HepG2 (cell line): ENCODE measurements at regions not wholly inside any gene's neighbourhood (a gene's known extent, or its start where the extent isn't known, plus 50 kb on each side); places are given as distances from the start of the nearest gene placed in this dataset.

ENCODE experiments used
- ATAC-seq: fragments of 200-7000 bp; cut with Tn5 transposase; 3 replicates; pipeline ENCODE4 v1.9.1; 2020; ENCODE audit warnings: mild to moderate bottlenecking, moderate library complexity
- BruUV-seq: library from RNA; stranded (reverse); fragments of 400-500 nt; replicated peaks from 2 replicates; lab custom pipeline; 2021; lab: Mats Ljungman, UMichigan
- CTCF ChIA-PET: fragments of 300-600 bp; formaldehyde crosslinking; extraction: SDS; loops from one replicate; lab custom pipeline; 2021; ENCODE audit warnings: low total read pairs, inconsistent platforms, low intra/inter-chr PET ratio; lab: Yijun Ruan, JAX
- POLR2A ChIA-PET: fragments of 350-600 bp; sonication (Branson Sonifier 250); formaldehyde crosslinking; loops from one replicate; lab custom pipeline; 2020; ENCODE audit warnings: antibody characterized with exemption, inconsistent platforms; lab: Yijun Ruan, JAX
- DNase-seq: peaks from one replicate; pipeline ENCODE4 v3.0.0-alpha.2; 2015; ENCODE audit warnings: low spot score
- FAIRE-seq: peaks from 3 replicates; lab custom pipeline; 2011; peaks lifted over from hg19 to GRCh38; lab: Jason Lieb, UNC
- H2AFZ ChIP-seq: one replicate; pipeline ENCODE4 v1.6.1; 2011; ENCODE audit warnings: low read length, inconsistent platforms
- H3K27ac ChIP-seq: fragments of 300-600 bp; 3 replicates; pipeline ENCODE4 v1.8.0; 2011; ENCODE audit warnings: mixed run types, mild to moderate bottlenecking, mixed read lengths, low read length, inconsistent platforms; ENCODE audit not compliant: insufficient read depth; ENCODE audit errors: extremely low read length
- H3K27me3 ChIP-seq, 2 experiments: fragments of 200-600 bp in 1 of 2; 2 replicates in 1 of 2; 3 replicates in 1 of 2; pipeline versions ENCODE4 v1.6.0 to v1.8.0; 2011; ENCODE audit warnings: low read length in 2 of 2, mild to moderate bottlenecking in 2 of 2, moderate library complexity in 2 of 2, inconsistent platforms in 1 of 2; ENCODE audit not compliant: insufficient read depth in 2 of 2, control insufficient read depth in 1 of 2
- H3K36me3 ChIP-seq, 2 experiments: fragments of 200-600 bp in 1 of 2; replicated peaks in 1 of 2; 2 replicates in 1 of 2; 3 replicates in 1 of 2; pipeline versions ENCODE4 v1.5.1 to v1.8.0; 2011; ENCODE audit warnings: low read length in 2 of 2, inconsistent platforms in 1 of 2; ENCODE audit not compliant: insufficient read depth in 2 of 2, control insufficient read depth in 1 of 2
- H3K4me1 ChIP-seq: 2 replicates; pipeline ENCODE4 v1.5.1; 2012; ENCODE audit warnings: low read length, inconsistent platforms; ENCODE audit not compliant: insufficient read depth
- H3K4me2 ChIP-seq: 2 replicates; pipeline ENCODE4 v1.6.0; 2011; ENCODE audit warnings: low read depth, low read length, inconsistent platforms
- H3K4me3 ChIP-seq, 3 experiments: fragments of 200-600 bp in 1 of 3; sonication (generic), shearing (Covaris generic) in 1 of 3; replicated peaks in 1 of 3; 2 replicates each; pipeline ENCODE4 v1.5.1; 2011 to 2016; ENCODE audit warnings: low read length in 3 of 3, inconsistent platforms in 2 of 3, low read depth in 2 of 3, mild to moderate bottlenecking in 2 of 3, control low read depth in 1 of 3, mixed read lengths in 1 of 3; ENCODE audit not compliant: insufficient read depth in 1 of 3
- H3K79me2 ChIP-seq: one replicate; pipeline ENCODE4 v1.6.1; 2011; ENCODE audit warnings: low read length, inconsistent platforms; ENCODE audit not compliant: insufficient read depth
- H3K9ac ChIP-seq: 2 replicates; pipeline ENCODE4 v1.6.0; 2011; ENCODE audit warnings: mild to moderate bottlenecking, low read depth, low read length, inconsistent platforms; ENCODE audit not compliant: insufficient read depth
- H3K9me3 ChIP-seq: 2 replicates; pipeline ENCODE4 v1.5.1; 2012; ENCODE audit warnings: mild to moderate bottlenecking, low read length
- H4K20me1 ChIP-seq: 2 replicates; pipeline ENCODE4 v1.6.0; 2011; ENCODE audit warnings: inconsistent platforms, mild to moderate bottlenecking, low read length, moderate library complexity; ENCODE audit not compliant: insufficient read depth
- BHLHE40 ChIP-seq: IDR thresholded peaks from 2 replicates; pipeline ENCODE4 v1.6.1; 2011; ENCODE audit warnings: low read length, improper control_type of control experiment
- E2F5 ChIP-seq: sonication (generic); formaldehyde crosslinking; conservative IDR thresholded peaks from 2 replicates; pipeline ENCODE4 v1.4.0; 2020; ENCODE audit warnings: missing genetic modification reagents
- FIP1L1 ChIP-seq: fragments of 200-400 bp; formaldehyde crosslinking; IDR thresholded peaks from 2 replicates; pipeline ENCODE4 v1.6.1; 2018; ENCODE audit warnings: low read depth, mild to moderate bottlenecking, low read length, moderate library complexity, borderline replicate concordance; ENCODE audit not compliant: insufficient read depth
- HOXA3 ChIP-seq: sonication (generic); formaldehyde crosslinking; IDR thresholded peaks from 2 replicates; pipeline ENCODE4 v1.5.0; 2020; ENCODE audit warnings: missing genetic modification reagents
- KDM1A ChIP-seq: IDR thresholded peaks from 2 replicates; pipeline ENCODE4 v1.6.1; 2016; ENCODE audit warnings: missing compliant biosample characterization
- MTF1 ChIP-seq: sonication (generic); formaldehyde crosslinking; IDR thresholded peaks from 2 replicates; pipeline ENCODE4 v1.5.0; 2020; ENCODE audit warnings: missing genetic modification reagents
- MYPOP ChIP-seq: sonication (generic); formaldehyde crosslinking; IDR thresholded peaks from 2 replicates; pipeline ENCODE4 v1.8.1; 2023; ENCODE audit warnings: mild to moderate bottlenecking, moderate library complexity, missing genetic modification reagents
- POGZ ChIP-seq: sonication (generic); formaldehyde crosslinking; IDR thresholded peaks from 2 replicates; pipeline ENCODE4 v1.4.0; 2020; ENCODE audit warnings: mild to moderate bottlenecking, missing genetic modification reagents
- RBM22 ChIP-seq: fragments of 200-400 bp; formaldehyde crosslinking; optimal IDR thresholded peaks from 2 replicates; pipeline ENCODE3; 2017; ENCODE audit warnings: mild to moderate bottlenecking, low read length, moderate library complexity
- SOX6 ChIP-seq, 2 experiments: fragments of 450-650 bp in 1 of 2; sonication (generic) in 1 of 2; formaldehyde crosslinking in 1 of 2; IDR thresholded peaks; 2 replicates each; pipeline versions ENCODE4 v1.4.0 to v1.6.1; 2017 to 2020; ENCODE audit warnings: antibody characterized with exemption in 1 of 2, mild to moderate bottlenecking in 1 of 2, missing genetic modification reagents in 1 of 2
- TERF1 ChIP-seq: sonication (generic); formaldehyde crosslinking; IDR thresholded peaks from 2 replicates; pipeline ENCODE4 v1.8.0; 2022; ENCODE audit warnings: mild to moderate bottlenecking, missing genetic modification reagents, moderate library complexity
- ZBTB7B ChIP-seq: sonication (generic); formaldehyde crosslinking; IDR thresholded peaks from 2 replicates; pipeline ENCODE4 v1.4.0; 2020; ENCODE audit warnings: missing genetic modification reagents
- ZNF710 ChIP-seq: sonication (generic); formaldehyde crosslinking; IDR thresholded peaks from 2 replicates; pipeline ENCODE4 v1.5.0; 2020; ENCODE audit warnings: mild to moderate bottlenecking, missing genetic modification reagents, borderline replicate concordance
- ZNF766 ChIP-seq: sonication (generic); formaldehyde crosslinking; IDR thresholded peaks from 2 replicates; pipeline ENCODE4 v1.5.0; 2020; ENCODE audit warnings: missing genetic modification reagents, borderline replicate concordance
- WGBS: methylation state at CpG from one replicate; pipeline ENCODE4 v1.1.6; 2017; ENCODE audit warnings: low lambda C conversion rate; 5-methylcytosine and 5-hydroxymethylcytosine counted together
- in situ Hi-C: cut with HindIII; loops from 2 replicates; pipeline ENCODE4 v1.10.0; 2017; ENCODE audit warnings: low pct_unique_long_range_greater_than_20kb; ENCODE audit not compliant: extremely low pct_ligation_motif_present
- intact Hi-C: fragments of 100-400 bp; cut with micrococcal nuclease; formaldehyde crosslinking; loops from one replicate; pipeline ENCODE4 v1.10.0; 2022; ENCODE audit not compliant: unreplicated experiment

GRCh38 chr20:24775966-24776365, 173.1 kb upstream of the CST7 start:
- H4K20me1 ChIP-seq = no peaks in the 10 kb centered on the region
- H3K9ac ChIP-seq = no peak overlapping the region
- in situ Hi-C loops (loop anchor here (10.0 kb wide), 1 partner anchor 611 kb away; no protein-coding TSS in a partner anchor), intact Hi-C loops (no loop called here)
- BruUV-seq = no TSS peak
- FAIRE-seq (no peak), DNase-seq (no peak), ATAC-seq (no peak)
- ChIA-PET CTCF (no interaction called here), POLR2A (no interaction called here)
- no peak overlapping the region for H2AFZ ChIP-seq
- H3K4me2 ChIP-seq = no peak overlapping the region
- peaks cover 2 to 7% of the 10 kb centered on the region in 2 experiments; a peak in 3 of 5 replicates for H3K27me3 ChIP-seq
- TF ChIP-seq ZNF710 (CRISPR knock-in tag) = no peak
- TF ChIP-seq ZNF766 (CRISPR knock-in tag) = no peak
- no peak for TF ChIP-seq E2F5
- TF ChIP-seq FIP1L1 = no peak
- no peak overlapping the region for H3K4me3 ChIP-seq
- H3K36me3 ChIP-seq = no peaks in the 10 kb centered on the region
- no peak overlapping the region for H3K27ac ChIP-seq
- H3K79me2 ChIP-seq = no peaks in the 10 kb centered on the region
- 0 out of 2 replicates have a peak, but pooled peaks cover 3% of the 10 kb centered on the region for H3K9me3 ChIP-seq
- no peaks in the 10 kb centered on the region for H3K4me1 ChIP-seq

- FAIRE-seq = no peak
- ATAC-seq = no peak
- intact Hi-C loops = no loop called here
- Histone ChIP-seq H3K79me2 (no peaks in the 10 kb centered on the region), H3K9ac (no peak overlapping the region), H4K20me1 (no peaks in the 10 kb centered on the region), H3K27ac (no peak overlapping the region), H3K36me3 (no peaks in the 10 kb centered on the region), H2AFZ (no peak overlapping the region), H3K4me1 (no peaks in the 10 kb centered on the region), H3K4me3 (no peak overlapping the region), H3K9me3 (0 out of 2 replicates have a peak, but pooled peaks cover 3% of the 10 kb centered on the region), H3K27me3 (peaks cover 2 to 4% of the 10 kb centered on the region in 2 experiments; a peak in 3 of 5 replicates), H3K4me2 (no peak overlapping the region)
- CTCF ChIA-PET = no interaction called here
- no TSS peak for BruUV-seq
- DNase-seq = no peak
- 7% methylated on average over 6 of the region's 6 CpGs for WGBS
- in situ Hi-C loops = loop anchor here (10.0 kb wide), 1 partner anchor 612 kb away; no protein-coding TSS in a partner anchor
- POLR2A ChIA-PET = no interaction called here
- TF ChIP-seq HOXA3 (CRISPR knock-in tag) = no peak
- no peak for TF ChIP-seq RBM22
- TF ChIP-seq POGZ (CRISPR knock-in tag) = no peak
- no peak for TF ChIP-seq MTF1 (CRISPR knock-in tag)
- no peak for TF ChIP-seq MYPOP
- no peak for TF ChIP-seq ZBTB7B (CRISPR knock-in tag)
- TF ChIP-seq KDM1A = no peak
- no peak for TF ChIP-seq BHLHE40
- TF ChIP-seq TERF1 (CRISPR knock-in tag) = no peak
- TF ChIP-seq SOX6 (IDR thresholded peaks at IDR 0.05) = no peak
- TF ChIP-seq SOX6 (CRISPR knock-in tag; IDR thresholded peaks at IDR 0.05) = no peak
These were observed 172.3 kb upstream of the CST7 start for GRCh38 chr20:24776755-24777271.
